Keratinocyte (primary cell): ENCODE measurements at regions not wholly inside any gene's neighbourhood (a gene's known extent, or its start where the extent isn't known, plus 50 kb on each side); places are given as distances from the start of the nearest gene placed in this dataset.
A peak's percentile ranks its signal among the peaks of the same experiment; 100 is the strongest.

Experiments used
- DNase-seq: peaks from one replicate; pipeline ENCODE4 v3.0.0-alpha.2; 2011; ENCODE audit warnings: low read depth, missing footprints, low spot score
- FAIRE-seq: peaks from 2 replicates; lab custom pipeline; 2011; peaks lifted over from hg19 to GRCh38; lab: Jason Lieb, UNC
- H2AFZ ChIP-seq: 2 replicates; pipeline ENCODE4 v1.6.0; 2012; ENCODE audit warnings: low read length, control low read depth, inconsistent platforms; ENCODE audit not compliant: control insufficient read depth
- H3K27ac ChIP-seq: 2 replicates; pipeline ENCODE4 v1.5.1; 2011; ENCODE audit warnings: low read length; ENCODE audit not compliant: control insufficient read depth, insufficient read depth
- H3K27me3 ChIP-seq: 3 replicates; pipeline ENCODE4 v1.6.0; 2011; ENCODE audit warnings: low read length; ENCODE audit not compliant: control insufficient read depth, insufficient read depth; ENCODE audit errors: extremely low read depth
- H3K36me3 ChIP-seq, 2 experiments: 2 replicates in 1 of 2; 3 replicates in 1 of 2; pipeline ENCODE4 v1.5.1; 2011; ENCODE audit warnings: low read length in 2 of 2, mild to moderate bottlenecking in 1 of 2; ENCODE audit not compliant: control insufficient read depth in 2 of 2, insufficient read depth in 2 of 2; ENCODE audit errors: extremely low read depth in 1 of 2
- H3K4me1 ChIP-seq: 3 replicates; pipeline ENCODE4 v1.5.1; 2011; ENCODE audit warnings: low read length; ENCODE audit not compliant: control insufficient read depth, insufficient read depth; ENCODE audit errors: extremely low read depth
- H3K4me2 ChIP-seq: 3 replicates; pipeline ENCODE4 v1.6.0; 2011; ENCODE audit warnings: low read depth, low read length; ENCODE audit not compliant: control insufficient read depth, insufficient read depth; ENCODE audit errors: extremely low read depth
- H3K4me3 ChIP-seq, 3 experiments: fragments of 200-600 bp in 1 of 3; sonication (generic) in 1 of 3; 2 replicates in 2 of 3; 3 replicates in 1 of 3; pipeline ENCODE4 v1.5.1; 2011 to 2016; ENCODE audit warnings: low read length in 3 of 3, mild to moderate bottlenecking in 3 of 3, control low read depth in 2 of 3, inconsistent platforms in 1 of 3, low read depth in 1 of 3, mixed read lengths in 1 of 3, mixed run types in 1 of 3, moderate library complexity in 1 of 3; ENCODE audit not compliant: control insufficient read depth in 2 of 3, insufficient read depth in 2 of 3; ENCODE audit errors: extremely low read depth in 1 of 3
- H3K79me2 ChIP-seq: 2 replicates; pipeline ENCODE4 v1.6.0; 2012; ENCODE audit warnings: low read length; ENCODE audit not compliant: control insufficient read depth, insufficient read depth
- H3K9ac ChIP-seq: 3 replicates; pipeline ENCODE4 v1.6.0; 2011; ENCODE audit warnings: low read length; ENCODE audit not compliant: control insufficient read depth, insufficient read depth; ENCODE audit errors: extremely low read depth
- H3K9me1 ChIP-seq: 3 replicates; pipeline ENCODE4 v1.6.0; 2011; ENCODE audit warnings: low read length; ENCODE audit not compliant: control insufficient read depth, insufficient read depth; ENCODE audit errors: extremely low read depth
- H3K9me3 ChIP-seq: 2 replicates; pipeline ENCODE4 v1.5.1; 2012; ENCODE audit warnings: low read depth, low read length; ENCODE audit not compliant: control insufficient read depth
- H4K20me1 ChIP-seq: 3 replicates; pipeline ENCODE4 v1.6.0; 2011; ENCODE audit warnings: low read length; ENCODE audit not compliant: control insufficient read depth, insufficient read depth; ENCODE audit errors: extremely low read depth
- EZH2 ChIP-seq: IDR thresholded peaks from one replicate; pipeline ENCODE4 v1.6.1; 2012; ENCODE audit warnings: inconsistent platforms, mild to moderate bottlenecking, low read length, moderate library complexity
- dilution Hi-C: fragments of 300-500 bp; cut with MboI; formaldehyde crosslinking; loops from one replicate; pipeline ENCODE4 v1.7.0; 2020; ENCODE audit warnings: low sequenced_read_pairs; ENCODE audit not compliant: extremely low pct_ligation_motif_present
- TF ChIP-seq, protein P1 (sequence below), 3 experiments: IDR thresholded peaks in 1 of 3; conservative IDR thresholded peaks in 1 of 3; optimal IDR thresholded peaks in 1 of 3; 2 replicates in 2 of 3; 3 replicates in 1 of 3; pipeline versions ENCODE3 to v1.5.1; 2011; ENCODE audit warnings: low read length in 3 of 3, mild to moderate bottlenecking in 3 of 3, moderate library complexity in 2 of 3, control low read depth in 1 of 3, inconsistent platforms in 1 of 3; ENCODE audit not compliant: insufficient read depth in 2 of 3; ENCODE audit errors: extremely low read depth in 1 of 3

DNA sequence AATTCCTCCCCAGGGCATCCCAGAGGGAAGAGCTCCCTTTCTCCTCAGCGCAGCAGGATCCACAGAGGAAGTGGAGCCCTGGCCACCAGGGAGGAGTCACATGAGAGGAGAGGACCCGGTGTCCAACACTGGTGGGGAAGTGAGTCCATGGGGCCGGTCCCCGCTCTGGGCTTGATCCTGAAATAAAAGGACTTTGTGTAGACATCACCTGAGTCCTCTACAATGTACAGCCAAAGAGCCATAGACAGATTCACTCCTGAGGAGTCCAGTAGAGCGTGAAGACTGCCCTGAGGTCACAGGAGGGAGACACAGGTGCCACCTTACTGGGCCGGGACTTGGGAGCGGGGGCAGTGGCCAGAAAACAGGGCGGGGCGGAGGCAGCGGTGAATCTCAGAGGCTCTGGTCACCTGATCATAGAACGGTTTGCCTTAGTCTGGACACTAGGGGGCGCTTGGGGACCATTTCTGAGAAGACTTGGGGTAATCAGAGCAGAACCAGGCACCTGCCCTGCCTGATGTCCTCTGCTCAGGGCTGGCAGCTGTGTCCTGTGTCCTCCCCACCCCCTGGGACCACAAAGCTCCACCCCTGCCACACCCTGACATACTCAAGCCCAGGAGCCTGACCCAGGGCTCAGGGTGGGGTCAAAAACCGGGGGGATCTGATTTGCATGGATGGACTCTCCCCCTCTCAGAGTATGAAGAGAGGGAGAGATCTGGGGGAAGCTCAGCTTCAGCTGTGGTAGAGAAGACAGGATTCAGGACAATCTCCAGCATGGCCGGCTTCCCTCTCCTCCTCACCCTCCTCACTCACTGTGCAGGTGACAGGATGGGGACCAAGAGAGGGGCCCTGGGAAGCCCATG lies 112.7 kb downstream of the VPREB1 start:
- H3K36me3 ChIP-seq: no peaks in the 10 kb centered on the region
- no peak overlapping the region for H2AFZ ChIP-seq
- H3K4me3 ChIP-seq: no peak overlapping the region
- dilution Hi-C loops: no loop called here
- H3K9ac ChIP-seq: no peak overlapping the region
- TF ChIP-seq, protein P1, sequence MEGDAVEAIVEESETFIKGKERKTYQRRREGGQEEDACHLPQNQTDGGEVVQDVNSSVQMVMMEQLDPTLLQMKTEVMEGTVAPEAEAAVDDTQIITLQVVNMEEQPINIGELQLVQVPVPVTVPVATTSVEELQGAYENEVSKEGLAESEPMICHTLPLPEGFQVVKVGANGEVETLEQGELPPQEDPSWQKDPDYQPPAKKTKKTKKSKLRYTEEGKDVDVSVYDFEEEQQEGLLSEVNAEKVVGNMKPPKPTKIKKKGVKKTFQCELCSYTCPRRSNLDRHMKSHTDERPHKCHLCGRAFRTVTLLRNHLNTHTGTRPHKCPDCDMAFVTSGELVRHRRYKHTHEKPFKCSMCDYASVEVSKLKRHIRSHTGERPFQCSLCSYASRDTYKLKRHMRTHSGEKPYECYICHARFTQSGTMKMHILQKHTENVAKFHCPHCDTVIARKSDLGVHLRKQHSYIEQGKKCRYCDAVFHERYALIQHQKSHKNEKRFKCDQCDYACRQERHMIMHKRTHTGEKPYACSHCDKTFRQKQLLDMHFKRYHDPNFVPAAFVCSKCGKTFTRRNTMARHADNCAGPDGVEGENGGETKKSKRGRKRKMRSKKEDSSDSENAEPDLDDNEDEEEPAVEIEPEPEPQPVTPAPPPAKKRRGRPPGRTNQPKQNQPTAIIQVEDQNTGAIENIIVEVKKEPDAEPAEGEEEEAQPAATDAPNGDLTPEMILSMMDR (optimal IDR thresholded peaks at IDR 0.05 in 1 of 3, IDR thresholded peaks at IDR 0.05 in 1 of 3, conservative IDR thresholded peaks at IDR 0.05 in 1 of 3; ENCODE audit: extremely low read depth in 1 of 3, insufficient read depth in 2 of 3, low read length in 3 of 3): peak; percentile 77 to 86 (median 79)
- TF ChIP-seq EZH2: no peak
- H3K4me2 ChIP-seq: no peak overlapping the region
- no peaks in the 10 kb centered on the region for H3K9me1 ChIP-seq
- H3K27me3 ChIP-seq: peaks cover 7% of the 10 kb centered on the region
- no peak for FAIRE-seq
- no peaks in the 10 kb centered on the region for H3K79me2 ChIP-seq
- H4K20me1 ChIP-seq: no peaks in the 10 kb centered on the region
- no peak overlapping the region for H3K27ac ChIP-seq
- DNase-seq: peak; percentile 44
- no peaks in the 10 kb centered on the region for H3K4me1 ChIP-seq
- H3K9me3 ChIP-seq: no peaks in the 10 kb centered on the region

DNA sequence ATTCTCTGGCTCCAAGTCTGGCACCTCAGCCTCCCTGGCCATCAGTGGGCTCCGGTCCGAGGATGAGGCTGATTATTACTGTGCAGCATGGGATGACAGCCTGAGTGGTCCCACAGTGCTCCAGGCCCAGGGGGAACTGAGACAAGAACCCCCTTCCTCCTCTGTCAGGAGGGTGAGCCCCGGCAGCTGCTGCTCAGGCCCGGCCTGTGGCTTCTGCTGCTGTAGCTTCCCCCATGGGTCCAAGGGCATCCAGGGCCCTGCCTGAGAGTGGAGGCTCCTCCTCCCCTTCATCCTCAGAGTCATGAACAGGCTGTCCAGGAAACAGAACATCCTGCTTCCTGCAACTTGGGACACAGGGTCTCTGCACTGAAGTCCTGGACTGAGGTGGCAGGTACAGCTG lies 113.6 kb downstream of the VPREB1 start:
- Histone ChIP-seq H3K36me3 (no peaks in the 10 kb centered on the region), H4K20me1 (no peaks in the 10 kb centered on the region), H3K27ac (no peak overlapping the region), H3K4me3 (no peak overlapping the region), H3K9ac (no peak overlapping the region), H3K4me2 (no peak overlapping the region), H3K4me1 (no peaks in the 10 kb centered on the region), H3K27me3 (peaks cover 3% of the 10 kb centered on the region), H2AFZ (no peak overlapping the region), H3K9me1 (no peaks in the 10 kb centered on the region), H3K9me3 (no peaks in the 10 kb centered on the region), H3K79me2 (no peaks in the 10 kb centered on the region)
- FAIRE-seq (no peak), DNase-seq (no peak)
- dilution Hi-C loops: no loop called here
- no peak for TF ChIP-seq EZH2
- TF ChIP-seq, protein P1 (optimal IDR thresholded peaks at IDR 0.05 in 1 of 3, IDR thresholded peaks at IDR 0.05 in 1 of 3, conservative IDR thresholded peaks at IDR 0.05 in 1 of 3; ENCODE audit: extremely low read depth in 1 of 3, insufficient read depth in 2 of 3, low read length in 3 of 3): no peak
